ENCODE measurements at regions not wholly inside any gene's neighbourhood (a gene's known extent, or its start where the extent isn't known, plus 50 kb on each side); places are given as distances from the start of the nearest gene placed in this dataset.
A peak's percentile ranks its signal among the peaks of the same experiment; 100 is the strongest.

DNA sequence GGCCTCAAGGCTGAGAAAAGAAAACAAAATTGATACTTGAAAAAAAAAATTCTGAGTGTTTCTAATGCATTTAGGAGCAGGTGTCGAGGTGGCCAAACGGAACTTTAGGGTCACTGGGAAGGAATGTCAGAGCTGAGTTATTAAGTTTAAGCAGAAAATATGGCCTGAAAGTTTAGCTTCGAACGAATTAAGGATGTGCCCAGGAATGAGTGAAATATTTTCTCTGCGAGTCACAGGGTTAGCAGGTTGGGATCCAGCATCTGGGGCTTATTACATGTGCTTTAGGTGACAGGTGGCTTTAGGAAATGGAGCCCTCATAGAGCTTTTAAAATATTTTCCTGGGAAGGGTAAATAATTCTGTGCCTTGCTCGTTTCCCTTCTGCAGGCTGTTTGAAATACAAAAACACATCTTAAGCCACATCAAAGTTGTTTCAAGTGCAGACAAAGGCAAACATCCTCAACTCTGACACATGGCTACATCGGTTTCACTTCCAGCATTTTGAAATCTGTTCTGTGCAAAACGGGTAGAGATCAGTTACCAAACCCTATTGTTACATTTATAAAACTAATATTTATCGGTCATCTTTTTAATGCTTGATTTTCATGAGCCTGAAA lies 143.1 kb upstream of the ARRDC4 start:
- H3K27ac ChIP-seq = no peak overlapping the region

DNA sequence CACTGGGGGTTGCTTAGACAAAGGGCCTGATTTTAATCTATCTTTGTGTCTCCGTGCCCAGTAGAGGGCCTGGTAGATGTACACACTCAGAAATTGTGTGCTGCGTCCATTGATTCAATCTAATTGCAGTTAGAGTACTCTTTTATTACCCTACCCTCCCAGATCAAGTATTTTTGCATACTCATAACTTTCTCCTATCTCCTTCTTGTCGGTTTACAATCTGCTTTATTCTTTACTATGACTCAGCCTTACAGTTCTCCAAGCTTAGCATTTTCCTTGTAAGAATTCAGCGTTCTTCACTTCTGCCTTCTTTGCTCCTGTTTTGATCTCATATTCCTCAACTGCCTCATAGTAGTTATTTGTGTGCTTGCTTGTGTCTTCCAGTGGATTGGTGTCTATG lies 124.5 kb upstream of the ARRDC4 start:
- TF ChIP-seq, protein P1, sequence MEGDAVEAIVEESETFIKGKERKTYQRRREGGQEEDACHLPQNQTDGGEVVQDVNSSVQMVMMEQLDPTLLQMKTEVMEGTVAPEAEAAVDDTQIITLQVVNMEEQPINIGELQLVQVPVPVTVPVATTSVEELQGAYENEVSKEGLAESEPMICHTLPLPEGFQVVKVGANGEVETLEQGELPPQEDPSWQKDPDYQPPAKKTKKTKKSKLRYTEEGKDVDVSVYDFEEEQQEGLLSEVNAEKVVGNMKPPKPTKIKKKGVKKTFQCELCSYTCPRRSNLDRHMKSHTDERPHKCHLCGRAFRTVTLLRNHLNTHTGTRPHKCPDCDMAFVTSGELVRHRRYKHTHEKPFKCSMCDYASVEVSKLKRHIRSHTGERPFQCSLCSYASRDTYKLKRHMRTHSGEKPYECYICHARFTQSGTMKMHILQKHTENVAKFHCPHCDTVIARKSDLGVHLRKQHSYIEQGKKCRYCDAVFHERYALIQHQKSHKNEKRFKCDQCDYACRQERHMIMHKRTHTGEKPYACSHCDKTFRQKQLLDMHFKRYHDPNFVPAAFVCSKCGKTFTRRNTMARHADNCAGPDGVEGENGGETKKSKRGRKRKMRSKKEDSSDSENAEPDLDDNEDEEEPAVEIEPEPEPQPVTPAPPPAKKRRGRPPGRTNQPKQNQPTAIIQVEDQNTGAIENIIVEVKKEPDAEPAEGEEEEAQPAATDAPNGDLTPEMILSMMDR (conservative IDR thresholded peaks at IDR 0.05) = no peak
- H3K27ac ChIP-seq = no peak overlapping the region

More for the DNA sequence above, 143.1 kb upstream of the ARRDC4 start:
- TF ChIP-seq, protein P1 (conservative IDR thresholded peaks at IDR 0.05) = no peak

DNA sequence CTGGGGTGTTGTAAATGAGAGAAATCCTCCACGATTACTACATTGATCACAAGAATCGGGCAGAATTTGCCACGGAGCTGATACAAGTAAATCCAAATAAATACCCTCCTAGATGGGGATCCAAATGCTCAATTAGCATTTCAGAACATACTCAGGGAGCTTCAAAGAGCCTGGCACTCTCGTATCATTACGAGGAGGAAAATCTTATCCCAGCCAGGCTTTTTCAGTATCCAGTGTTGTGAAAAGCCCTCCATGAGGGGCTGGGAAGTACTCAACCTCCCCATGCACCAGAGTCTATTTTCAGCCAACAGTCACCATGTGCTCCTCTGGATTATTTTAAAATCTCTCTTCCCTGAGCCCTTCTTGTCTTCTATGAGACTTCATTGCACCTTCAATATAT lies 122.6 kb upstream of the ARRDC4 start:
- TF ChIP-seq, protein P1 (conservative IDR thresholded peaks at IDR 0.05) = no peak
- no peak overlapping the region for H3K27ac ChIP-seq

DNA sequence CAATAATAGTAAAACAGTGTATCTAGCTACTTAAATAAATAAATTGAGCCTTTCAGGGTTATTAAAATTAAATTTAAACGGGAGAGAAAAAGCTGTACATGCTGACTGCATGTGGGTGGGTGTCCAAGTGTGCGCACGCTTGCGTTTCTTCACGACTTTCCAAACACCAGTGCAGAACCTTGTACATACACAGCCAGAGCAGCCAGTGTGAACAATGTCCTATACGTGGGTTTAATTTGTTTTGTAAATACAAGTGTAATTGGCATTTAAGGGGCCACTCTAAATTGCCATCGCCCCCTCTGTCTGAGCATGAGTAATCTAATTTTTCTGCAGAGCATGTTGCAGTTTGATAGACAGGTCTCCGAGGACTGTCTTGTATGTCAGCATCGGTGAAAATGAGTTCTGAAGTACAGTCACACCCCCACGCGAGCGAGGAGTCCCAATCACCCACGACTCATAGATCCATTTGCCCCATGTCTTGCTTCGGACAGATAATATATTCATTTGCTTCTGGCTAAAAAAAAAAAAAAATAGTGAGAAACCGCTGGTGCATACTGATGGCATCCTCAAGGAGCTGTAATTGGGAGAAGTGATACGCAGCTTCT lies 121.8 kb upstream of the ARRDC4 start:
- H3K27ac ChIP-seq = no peak overlapping the region
- TF ChIP-seq, protein P1 (conservative IDR thresholded peaks at IDR 0.05) = no peak

DNA sequence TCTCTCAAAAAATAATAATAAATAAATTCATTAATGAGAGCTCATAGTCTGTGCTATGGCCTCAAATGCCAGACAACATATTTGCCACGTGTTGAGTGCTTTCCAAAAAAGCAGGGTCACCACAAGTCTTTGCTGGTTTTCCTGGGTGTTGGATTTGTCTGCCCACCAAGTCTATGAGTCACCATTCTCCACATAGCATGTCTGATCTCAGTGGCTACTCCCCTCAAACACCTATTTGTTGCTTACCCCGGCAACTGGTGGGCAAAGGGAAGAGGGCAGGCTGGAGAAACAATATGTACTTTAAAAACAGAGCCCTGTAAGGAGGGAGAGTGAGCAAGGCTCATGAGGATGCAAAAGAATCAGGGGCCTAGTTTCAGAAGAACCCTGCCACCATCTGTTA lies 120.0 kb upstream of the ARRDC4 start:
- no peak overlapping the region for H3K27ac ChIP-seq
- TF ChIP-seq, protein P1 (conservative IDR thresholded peaks at IDR 0.05) = no peak

DNA sequence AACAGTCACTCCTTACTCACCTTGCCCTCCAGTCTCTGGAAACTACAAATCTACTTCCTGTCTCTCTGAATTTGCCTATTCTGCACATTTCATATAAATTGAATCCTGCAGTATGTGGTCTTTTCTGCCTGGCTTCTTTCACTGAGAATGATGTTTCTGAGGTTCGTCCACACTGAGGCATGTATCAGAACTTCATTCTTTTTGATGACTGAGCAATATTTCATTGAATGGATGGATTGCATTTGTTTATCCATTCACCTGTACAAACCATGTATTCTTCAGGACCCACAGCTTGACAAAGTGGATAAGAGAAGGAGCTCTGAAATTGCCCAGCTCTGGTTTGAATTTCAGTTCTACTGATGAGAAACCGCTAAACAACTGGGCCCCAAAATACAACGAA lies 118.9 kb upstream of the ARRDC4 start:
- TF ChIP-seq, protein P1 (conservative IDR thresholded peaks at IDR 0.05) = no peak
- no peak overlapping the region for H3K27ac ChIP-seq

DNA sequence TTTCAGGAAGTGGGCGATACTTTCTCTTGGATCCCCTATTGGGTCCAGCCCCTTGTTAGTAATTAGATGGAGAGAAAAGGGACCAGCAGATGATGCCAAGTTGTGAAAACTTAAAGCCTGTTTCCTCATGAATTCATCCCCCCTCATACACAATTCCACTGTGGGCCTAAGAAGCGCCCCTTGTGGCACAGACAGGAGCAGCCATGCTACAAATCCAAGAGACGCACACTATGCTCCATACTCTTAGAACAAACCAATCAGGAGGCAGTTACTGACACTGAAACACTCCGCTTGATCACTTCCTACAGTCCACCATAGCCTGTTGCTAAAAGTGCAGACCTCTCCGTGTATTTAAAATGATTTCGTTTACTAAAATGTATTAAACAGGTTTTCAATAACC lies 111.3 kb upstream of the ARRDC4 start:
- TF ChIP-seq, protein P1 (conservative IDR thresholded peaks at IDR 0.05) = 0 out of 2 replicates have a peak, but pooled peaks have one; percentile 27
- no peak overlapping the region for H3K27ac ChIP-seq
